H1 (cell line): ENCODE measurements at regions not wholly inside any gene's neighbourhood (a gene's known extent, or its start where the extent isn't known, plus 50 kb on each side); places are given as distances from the start of the nearest gene placed in this dataset.
A peak's percentile ranks its signal among the peaks of the same experiment; 100 is the strongest.

Experiments
- BACH1 ChIP-seq: IDR thresholded peaks from 2 replicates; pipeline ENCODE4 v1.6.1; 2012; ENCODE audit warnings: low read length, improper control_type of control experiment
- BRCA1 ChIP-seq: IDR thresholded peaks from 2 replicates; pipeline ENCODE4 v1.6.1; 2012; ENCODE audit warnings: low read depth, low read length, improper control_type of control experiment
- CBX8 ChIP-seq: fragments of 300-800, 300-1000 bp; sonication (generic); IDR thresholded peaks from 2 replicates; pipeline ENCODE4 v1.7.1; 2016; ENCODE audit warnings: low read depth, low read length, borderline replicate concordance
- CEBPB ChIP-seq: IDR thresholded peaks from 2 replicates; pipeline ENCODE4 v1.6.1; 2012; ENCODE audit warnings: low read depth, low read length
- CHD7 ChIP-seq: fragments of 300-600 bp; sonication (generic); IDR thresholded peaks from 2 replicates; pipeline ENCODE4 v1.7.1; 2012; ENCODE audit warnings: low read length, moderate library complexity, mild to moderate bottlenecking, inconsistent platforms; ENCODE audit not compliant: insufficient replicate concordance
- KDM5A ChIP-seq: fragments of 200-600 bp; IDR thresholded peaks from 2 replicates; pipeline ENCODE4 v1.7.1; 2012; ENCODE audit warnings: mild to moderate bottlenecking, low read length, inconsistent platforms, mixed read lengths
- MAX ChIP-seq: IDR thresholded peaks from 2 replicates; pipeline ENCODE4 v1.6.1; 2012; ENCODE audit warnings: inconsistent platforms
- SAP30 ChIP-seq: fragments of 300-600 bp; sonication (generic); IDR thresholded peaks from 2 replicates; pipeline ENCODE4 v1.7.1; 2012; ENCODE audit warnings: low read length, moderate library complexity, mild to moderate bottlenecking, inconsistent platforms; ENCODE audit not compliant: insufficient read depth, insufficient replicate concordance
- TAF1 ChIP-seq: IDR thresholded peaks from 2 replicates; pipeline ENCODE4 v1.6.1; 2011; ENCODE audit warnings: mild to moderate bottlenecking, low read depth, low read length
- TCF12 ChIP-seq: IDR thresholded peaks from 2 replicates; pipeline ENCODE4 v1.6.1; 2011; ENCODE audit warnings: low read depth, mild to moderate bottlenecking, low read length
- YY1 ChIP-seq: IDR thresholded peaks from 2 replicates; pipeline ENCODE4 v1.6.1; 2011; ENCODE audit warnings: low read depth, mild to moderate bottlenecking, low read length

GRCh38 chr14:104341532-104342434 is 203.4 kb downstream of the KIF26A start (continued):
- TF ChIP-seq CHD7 (no peak), TAF1 (no peak), KDM5A (no peak), SAP30 (no peak), CBX8 (no peak), YY1 (peak; percentile 54; the same call in 1 of the 2 replicates), TCF12 (peak; percentile 72; the same call in 1 of the 2 replicates), BRCA1 (no peak), BACH1 (no peak), CEBPB (no peak), MAX (no peak)
